ENCODE measurements at regions not wholly inside any gene's neighbourhood (a gene's known extent, or its start where the extent isn't known, plus 50 kb on each side); places are given as distances from the start of the nearest gene placed in this dataset.

DNA sequence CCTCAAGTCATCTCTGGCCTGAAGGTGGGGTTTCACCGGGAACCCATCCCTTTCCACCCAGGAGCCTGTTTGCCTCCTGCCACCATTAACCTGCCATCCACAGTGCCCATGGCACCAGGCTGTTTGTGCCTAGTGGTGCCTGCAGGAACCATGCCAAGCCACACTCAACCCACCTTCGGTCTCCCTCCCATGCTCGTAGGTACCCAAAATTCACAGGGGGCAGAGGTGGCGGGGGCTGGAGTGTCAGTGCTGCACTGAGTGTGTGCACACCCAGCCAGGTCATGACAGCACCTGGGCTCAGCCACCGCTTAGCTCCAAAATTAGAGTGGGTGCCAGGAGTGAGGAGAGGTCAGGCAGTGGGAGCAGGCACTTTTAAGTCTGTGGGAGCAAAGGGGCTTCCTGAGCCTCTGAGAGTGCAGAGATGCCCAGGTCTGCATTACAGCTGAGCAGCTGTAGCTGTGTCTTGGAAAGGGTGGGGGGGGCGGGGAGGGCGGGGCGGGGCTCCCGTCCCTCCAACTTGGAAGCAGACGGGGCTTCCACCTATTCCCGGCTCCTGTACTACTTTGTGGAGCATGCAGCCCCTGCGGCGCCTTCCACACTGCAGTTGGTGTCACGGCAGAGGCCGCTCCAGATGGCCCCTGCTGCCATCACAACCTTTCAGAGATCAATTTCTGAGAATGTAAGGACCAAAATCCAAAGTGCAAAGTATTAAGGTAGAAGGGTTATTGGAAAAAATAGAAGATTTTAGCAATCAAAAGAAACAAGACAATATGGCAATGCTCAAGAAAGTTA lies 2396.8 kb upstream of the C9orf72 start:
- Histone ChIP-seq H3K4me1 (no peaks in the 10 kb centered on the region), H3K27me3 (ENCODE audit: low read depth) (no peaks in the 10 kb centered on the region), H3K36me3 (no peaks in the 10 kb centered on the region), H3K9me3 (replicated peaks) (peaks cover 4% of the 10 kb centered on the region), H3K27ac (replicated peaks) (no peak overlapping the region), H3K4me3 (no peak overlapping the region)
- DNase-seq: no peak
- TF ChIP-seq CTCF (IDR thresholded peaks at IDR 0.05; ENCODE audit: borderline replicate concordance): no peak
- intact Hi-C loops (cut with micrococcal nuclease): no loop called here

- Histone ChIP-seq H3K36me3 (no peaks in the 10 kb centered on the region), H3K4me1 (no peaks in the 10 kb centered on the region), H3K27ac (replicated peaks) (no peak overlapping the region), H3K4me3 (no peak overlapping the region), H3K27me3 (ENCODE audit: low read depth) (no peaks in the 10 kb centered on the region), H3K9me3 (replicated peaks) (peaks cover 4% of the 10 kb centered on the region)
- intact Hi-C loops (cut with micrococcal nuclease): no loop called here
- DNase-seq: no peak
- no peak for TF ChIP-seq CTCF (IDR thresholded peaks at IDR 0.05; ENCODE audit: borderline replicate concordance)
Observed at GRCh38 chr9:29974197-29974596, 2400.9 kb upstream of the C9orf72 start.

- intact Hi-C loops (cut with micrococcal nuclease): no loop called here
- H3K27ac ChIP-seq (replicated peaks): no peak overlapping the region
- H3K27me3 ChIP-seq (ENCODE audit: low read depth): no peaks in the 10 kb centered on the region
- H3K4me3 ChIP-seq: no peak overlapping the region
- no peak for DNase-seq
- no peaks in the 10 kb centered on the region for H3K36me3 ChIP-seq
- TF ChIP-seq CTCF (IDR thresholded peaks at IDR 0.05; ENCODE audit: borderline replicate concordance): no peak
- H3K9me3 ChIP-seq (replicated peaks): peaks cover 7% of the 10 kb centered on the region
- no peaks in the 10 kb centered on the region for H3K4me1 ChIP-seq
Observed at GRCh38 chr9:29976981-29977380, 2403.7 kb upstream of the C9orf72 start.

- no peaks in the 10 kb centered on the region for H3K4me1 ChIP-seq
- no peak for TF ChIP-seq CTCF (IDR thresholded peaks at IDR 0.05; ENCODE audit: borderline replicate concordance)
- H3K27me3 ChIP-seq (ENCODE audit: low read depth): no peaks in the 10 kb centered on the region
- no peaks in the 10 kb centered on the region for H3K36me3 ChIP-seq
- DNase-seq: no peak
- intact Hi-C loops (cut with micrococcal nuclease): no loop called here
- no peak overlapping the region for H3K27ac ChIP-seq (replicated peaks)
- H3K9me3 ChIP-seq (replicated peaks): peaks cover 7% of the 10 kb centered on the region
- no peak overlapping the region for H3K4me3 ChIP-seq
Observed at GRCh38 chr9:29981013-29981412, 2403.4 kb upstream of the ACO1 start.

DNA sequence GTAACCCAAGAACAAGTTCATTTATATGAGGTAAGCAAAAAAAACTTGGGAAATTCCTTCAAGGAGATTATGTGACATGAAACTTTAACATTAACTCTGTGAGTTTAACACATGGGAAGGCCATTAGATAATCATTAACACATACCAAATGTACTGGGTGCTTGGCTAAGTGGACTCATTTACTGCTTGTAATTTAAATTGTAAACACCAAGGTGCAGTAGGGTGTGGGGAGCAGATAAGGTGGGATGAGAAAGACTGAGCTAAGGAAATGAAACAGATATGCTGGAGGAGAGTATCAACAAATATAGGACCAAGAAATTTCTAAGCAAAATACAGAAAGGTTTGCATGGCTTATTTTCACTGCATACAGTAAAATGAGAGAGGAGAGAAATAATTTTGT lies 2384.8 kb upstream of the ACO1 start:
- no peaks in the 10 kb centered on the region for H3K27me3 ChIP-seq (ENCODE audit: low read depth)

More for the DNA sequence above, 2384.8 kb upstream of the ACO1 start:
- no peak overlapping the region for H3K27ac ChIP-seq (replicated peaks)
- H3K9me3 ChIP-seq (replicated peaks): peaks cover 31% of the 10 kb centered on the region
- intact Hi-C loops (cut with micrococcal nuclease): no loop called here
- no peak for TF ChIP-seq CTCF (IDR thresholded peaks at IDR 0.05; ENCODE audit: borderline replicate concordance)
- no peaks in the 10 kb centered on the region for H3K4me1 ChIP-seq
- no peaks in the 10 kb centered on the region for H3K36me3 ChIP-seq
- H3K4me3 ChIP-seq: no peak overlapping the region
- DNase-seq: no peak

All from left ventricle myocardium inferior (tissue), 1 donor.